GM18505 (cell line): ENCODE measurements at regions not wholly inside any gene's neighbourhood (a gene's known extent, or its start where the extent isn't known, plus 50 kb on each side); places are given as distances from the start of the nearest gene placed in this dataset.
"Not testable (repeated sequence)": the region's sequence is repeated elsewhere in the genome, so short reads cannot be mapped to it uniquely, and the experiment has no call there.

Experiments
- ATAC-seq: cut with Tn5 transposase; IDR thresholded peaks from one replicate; pipeline ENCODE4 v1.9.1; 2021; ENCODE audit not compliant: unreplicated experiment

GRCh38 chr2:91517846-91518245 lies 2826.4 kb downstream of the RPIA start:
- ATAC-seq, result not testable (repeated sequence)

- not testable (repeated sequence) for ATAC-seq
Observed at GRCh38 chr2:91518361-91518981, 2827.0 kb downstream of the RPIA start.

DNA sequence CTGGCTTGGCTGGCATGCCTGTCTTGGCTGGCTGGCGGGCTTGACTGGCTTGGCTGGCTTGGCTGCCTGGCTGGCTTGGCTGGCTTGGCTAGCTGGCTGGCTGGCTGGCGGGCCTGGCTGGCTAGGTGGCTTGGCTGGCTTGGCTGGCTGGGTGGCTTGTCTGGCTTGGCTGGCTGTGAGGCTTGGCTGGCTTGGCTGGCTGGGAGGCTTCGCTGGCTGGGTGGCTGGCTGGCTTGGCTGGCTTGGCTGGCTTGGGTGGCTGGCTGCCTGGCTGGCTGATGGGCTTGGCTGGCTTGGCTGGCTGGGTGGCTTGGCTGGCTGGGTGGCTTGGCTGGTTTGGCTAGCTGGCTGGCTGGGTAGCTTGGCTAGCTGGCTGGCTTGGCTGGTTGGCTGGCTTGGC lies 2827.9 kb downstream of the RPIA start:
- not testable (repeated sequence) for ATAC-seq

- ATAC-seq, result not testable (repeated sequence)
Observed at GRCh38 chr2:91519914-91520313, 2828.4 kb downstream of the RPIA start.

DNA sequence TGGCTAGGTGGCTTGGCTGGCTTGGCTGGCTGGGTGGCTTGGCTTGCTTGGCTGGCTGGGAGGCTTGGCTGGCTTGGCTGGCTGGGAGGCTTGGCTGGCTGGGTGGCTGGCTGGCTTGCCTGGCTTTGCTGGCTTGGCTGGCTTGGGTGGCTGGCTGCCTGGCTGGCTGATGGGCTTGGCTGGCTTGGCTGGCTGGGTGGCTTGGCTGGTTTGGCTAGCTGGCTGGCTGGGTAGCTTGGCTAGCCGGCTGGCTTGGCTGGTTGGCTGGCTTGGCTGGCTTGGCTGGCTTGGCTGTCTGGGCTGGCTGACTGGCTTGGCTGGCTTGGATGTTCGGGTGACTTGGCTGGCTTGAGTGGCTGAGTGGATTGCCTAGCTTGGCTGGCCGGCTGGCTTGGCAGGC lies 2829.1 kb downstream of the RPIA start:
- not testable (repeated sequence) for ATAC-seq

DNA sequence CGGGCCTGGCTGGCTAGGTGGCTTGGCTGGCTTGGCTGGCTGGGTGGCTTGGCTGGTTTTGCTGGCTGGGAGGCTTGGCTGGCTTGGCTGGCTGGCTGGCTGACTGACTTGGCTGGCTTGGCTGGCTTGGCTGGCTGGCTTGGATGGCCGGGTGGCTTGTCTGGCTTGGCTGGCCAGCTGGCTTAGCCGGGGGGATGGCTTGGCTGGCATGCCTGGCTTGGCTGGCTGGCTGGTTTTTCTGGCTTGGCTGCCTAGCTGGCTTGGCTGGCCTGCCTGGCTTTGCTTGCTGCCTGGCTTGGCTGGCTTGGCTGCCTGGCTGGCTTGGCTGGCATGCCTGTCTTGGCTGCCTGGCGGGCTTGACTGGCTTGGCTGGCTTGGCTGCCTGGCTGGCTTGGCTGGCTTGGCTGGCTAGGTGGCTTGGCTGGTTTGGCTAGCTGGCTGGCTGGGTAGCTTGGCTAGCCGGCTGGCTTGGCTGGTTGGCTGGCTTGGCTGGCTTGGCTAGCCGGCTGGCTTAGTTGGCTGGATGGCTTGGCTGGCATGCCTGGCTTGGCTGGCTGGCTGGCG lies 2829.6 kb downstream of the RPIA start:
- ATAC-seq, result not testable (repeated sequence)

DNA sequence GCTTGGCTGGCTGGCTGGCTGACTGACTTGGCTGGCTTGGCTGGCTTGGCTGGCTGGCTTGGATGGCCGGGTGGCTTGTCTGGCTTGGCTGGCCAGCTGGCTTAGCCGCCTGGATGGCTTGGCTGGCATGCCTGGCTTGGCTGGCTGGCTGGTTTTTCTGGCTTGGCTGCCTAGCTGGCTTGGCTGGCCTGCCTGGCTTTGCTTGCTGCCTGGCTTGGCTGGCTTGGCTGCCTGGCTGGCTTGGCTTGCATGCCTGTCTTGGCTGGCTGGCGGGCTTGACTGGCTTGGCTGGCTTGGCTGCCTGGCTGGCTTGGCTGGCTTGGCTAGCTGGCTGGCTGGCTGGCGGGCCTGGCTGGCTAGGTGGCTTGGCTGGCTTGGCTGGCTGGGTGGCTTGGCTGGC lies 2830.5 kb downstream of the RPIA start:
- ATAC-seq, result not testable (repeated sequence)

- ATAC-seq, result not testable (repeated sequence)
Observed at GRCh38 chr2:91522877-91523276, 2831.4 kb downstream of the RPIA start.

DNA sequence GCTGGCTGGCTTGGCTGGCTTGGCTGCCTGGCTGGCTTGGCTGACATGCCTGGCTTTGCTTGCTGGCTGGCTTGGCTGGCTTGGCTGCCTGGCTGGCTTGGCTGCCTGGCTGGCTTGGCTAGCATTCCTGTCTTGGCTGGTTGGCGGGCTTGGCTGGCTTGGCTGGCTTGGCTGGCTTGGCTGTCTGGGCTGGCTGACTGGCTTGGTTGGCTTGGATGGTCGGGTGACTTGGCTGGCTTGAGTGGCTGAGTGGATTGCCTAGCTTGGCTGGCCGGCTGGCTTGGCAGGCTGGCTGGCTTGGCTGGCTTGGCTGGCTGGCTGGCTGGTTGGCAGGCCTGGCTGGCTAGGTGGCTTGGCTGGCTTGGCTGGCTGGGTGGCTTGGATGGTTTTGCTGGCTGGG lies 2832.3 kb downstream of the RPIA start:
- not testable (repeated sequence) for ATAC-seq

DNA sequence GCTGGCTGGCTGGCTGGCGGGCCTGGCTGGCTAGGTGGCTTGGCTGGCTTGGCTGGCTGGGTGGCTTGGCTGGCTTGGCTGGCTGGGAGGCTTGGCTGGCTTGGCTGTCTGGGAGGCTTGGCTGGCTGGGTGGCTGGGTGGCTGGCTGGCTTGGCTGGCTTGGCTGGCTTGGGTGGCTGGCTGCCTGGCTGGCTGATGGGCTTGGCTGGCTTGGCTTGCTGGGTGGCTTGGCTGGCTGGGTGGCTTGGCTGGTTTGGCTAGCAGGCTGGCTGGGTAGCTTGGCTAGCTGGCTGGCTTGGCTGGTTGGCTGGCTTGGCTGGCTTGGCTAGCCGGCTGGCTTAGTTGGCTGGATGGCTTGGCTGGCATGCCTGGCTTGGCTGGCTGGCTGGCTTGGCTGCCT lies 2834.1 kb downstream of the RPIA start:
- not testable (repeated sequence) for ATAC-seq

DNA sequence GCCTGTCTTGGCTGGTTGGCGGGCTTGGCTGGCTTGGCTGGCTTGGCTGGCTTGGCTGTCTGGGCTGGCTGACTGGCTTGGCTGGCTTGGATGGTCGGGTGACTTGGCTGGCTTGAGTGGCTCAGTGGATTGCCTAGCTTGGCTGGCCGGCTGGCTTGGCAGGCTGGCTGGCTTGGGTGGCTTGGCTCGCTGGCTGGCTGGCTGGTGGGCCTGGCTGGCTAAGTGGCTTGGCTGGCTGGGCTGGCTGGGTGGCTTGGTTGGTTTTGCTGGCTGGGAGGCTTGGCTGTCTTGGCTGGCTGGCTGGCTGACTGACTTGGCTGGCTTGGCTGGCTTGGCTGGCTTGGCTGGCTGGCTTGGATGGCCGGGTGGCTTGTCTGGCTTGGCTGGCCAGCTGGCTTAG lies 2834.6 kb downstream of the RPIA start:
- not testable (repeated sequence) for ATAC-seq

- ATAC-seq, result not testable (repeated sequence)
Observed at GRCh38 chr2:91527056-91527455, 2835.6 kb downstream of the RPIA start.

- not testable (repeated sequence) for ATAC-seq
Observed at GRCh38 chr2:91527491-91528031, 2836.1 kb downstream of the RPIA start.

- ATAC-seq, result not testable (repeated sequence)
Observed at GRCh38 chr2:91528361-91528760, 2836.9 kb downstream of the RPIA start.

DNA sequence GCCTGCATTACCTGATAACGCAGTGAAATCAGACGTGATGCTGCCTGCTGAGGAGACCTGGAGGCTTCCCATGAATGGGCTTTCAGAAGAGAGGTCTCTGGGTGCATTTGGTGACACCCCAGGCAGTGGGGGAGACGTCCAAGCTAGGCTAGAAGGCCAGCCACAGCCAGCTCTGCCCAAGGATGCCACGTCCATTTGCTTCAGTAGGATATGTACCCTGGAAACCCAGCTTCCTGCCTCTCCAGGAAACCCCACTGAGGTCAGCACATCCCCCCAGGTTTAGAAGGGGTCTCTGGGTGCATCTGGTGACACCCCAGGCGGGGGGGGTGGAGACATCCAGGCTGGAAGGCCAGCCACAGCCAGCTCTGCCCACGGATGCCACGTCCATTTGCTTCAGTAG lies 2844.6 kb downstream of the RPIA start:
- ATAC-seq, result not testable (repeated sequence)

- not testable (repeated sequence) for ATAC-seq
Observed at GRCh38 chr2:91536549-91537263, 2845.2 kb downstream of the RPIA start.

GRCh38 chr2:91549316-91549715 lies 2857.8 kb downstream of the RPIA start:
- not testable (repeated sequence) for ATAC-seq

- not testable (repeated sequence) for ATAC-seq
Observed at GRCh38 chr2:91558234-91558633, 2866.8 kb downstream of the RPIA start.

GRCh38 chr2:91559269-91559668 lies 2867.8 kb downstream of the RPIA start:
- ATAC-seq, result not testable (repeated sequence)

GRCh38 chr2:91559886-91560614 lies 2868.6 kb downstream of the RPIA start:
- not testable (repeated sequence) for ATAC-seq

GRCh38 chr2:91562184-91562583 lies 2870.7 kb downstream of the RPIA start:
- ATAC-seq, result not testable (repeated sequence)
